ENCODE measurements at regions not wholly inside any gene's neighbourhood (a gene's known extent, or its start where the extent isn't known, plus 50 kb on each side); places are given as distances from the start of the nearest gene placed in this dataset.

DNA sequence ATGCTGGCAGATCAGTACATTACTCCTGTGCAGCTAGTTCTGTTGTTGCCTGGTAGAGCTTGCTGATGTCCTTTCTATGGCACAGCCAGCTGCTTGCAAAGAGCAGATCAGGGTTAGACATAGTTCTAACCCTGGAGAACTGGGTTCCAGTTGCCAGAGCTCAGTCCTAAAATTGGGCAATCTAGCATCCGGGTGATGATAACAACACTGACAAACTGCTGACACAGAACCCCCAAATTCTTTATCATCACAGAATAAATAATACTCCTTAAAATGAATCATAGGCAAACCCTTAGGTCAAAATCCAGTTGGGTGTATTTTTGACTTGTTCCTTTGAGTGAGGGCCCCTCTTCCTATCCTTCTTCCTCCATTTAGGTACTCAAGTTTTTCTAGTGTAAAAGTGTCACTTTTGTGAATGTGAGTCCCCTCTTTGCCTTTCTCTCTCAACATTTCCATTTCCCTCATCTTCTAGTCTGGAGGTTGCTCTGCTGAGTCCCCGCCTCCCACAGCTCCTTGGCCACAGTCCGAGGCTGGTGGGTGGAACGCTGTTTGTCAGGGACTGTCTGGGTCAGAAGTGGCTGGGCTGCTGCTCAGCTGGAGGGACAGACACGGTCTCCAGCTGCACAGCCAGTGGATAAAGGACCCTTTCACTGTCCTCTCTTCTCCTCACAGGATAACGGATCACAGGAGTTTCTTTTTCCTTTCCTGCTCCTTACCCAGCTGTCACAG, 93.6 kb upstream of the RASGEF1B start:
- Histone ChIP-seq H3K9me3 (no peaks in the 10 kb centered on the region), H3K27me3 (no peaks in the 10 kb centered on the region), H3K4me3 (peak overlapping the region in 8 of 10 donors; percentile 10 to 42 (median 30)), H3K27ac (peak overlapping the region; percentile 58 to 87 (median 74)), H3K4me1 (peaks cover 0 to 31% (median 6%) of the 10 kb centered on the region in 9 donors), H3K36me3 (no peaks in the 10 kb centered on the region)
- TF ChIP-seq, protein P1, sequence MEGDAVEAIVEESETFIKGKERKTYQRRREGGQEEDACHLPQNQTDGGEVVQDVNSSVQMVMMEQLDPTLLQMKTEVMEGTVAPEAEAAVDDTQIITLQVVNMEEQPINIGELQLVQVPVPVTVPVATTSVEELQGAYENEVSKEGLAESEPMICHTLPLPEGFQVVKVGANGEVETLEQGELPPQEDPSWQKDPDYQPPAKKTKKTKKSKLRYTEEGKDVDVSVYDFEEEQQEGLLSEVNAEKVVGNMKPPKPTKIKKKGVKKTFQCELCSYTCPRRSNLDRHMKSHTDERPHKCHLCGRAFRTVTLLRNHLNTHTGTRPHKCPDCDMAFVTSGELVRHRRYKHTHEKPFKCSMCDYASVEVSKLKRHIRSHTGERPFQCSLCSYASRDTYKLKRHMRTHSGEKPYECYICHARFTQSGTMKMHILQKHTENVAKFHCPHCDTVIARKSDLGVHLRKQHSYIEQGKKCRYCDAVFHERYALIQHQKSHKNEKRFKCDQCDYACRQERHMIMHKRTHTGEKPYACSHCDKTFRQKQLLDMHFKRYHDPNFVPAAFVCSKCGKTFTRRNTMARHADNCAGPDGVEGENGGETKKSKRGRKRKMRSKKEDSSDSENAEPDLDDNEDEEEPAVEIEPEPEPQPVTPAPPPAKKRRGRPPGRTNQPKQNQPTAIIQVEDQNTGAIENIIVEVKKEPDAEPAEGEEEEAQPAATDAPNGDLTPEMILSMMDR (IDR thresholded peaks at IDR 0.05): no peak
- WGBS, 2 donors: 15 to 18% methylated on average over 6 of the region's 6 CpGs
- ATAC-seq (peak; percentile 93 to 98 (median 98)), DNase-seq (peak; percentile 84 to 88)
- intact Hi-C loops (cut with DNase I): loop anchor here in 1 of 10 donors (10.0 kb wide), 1 partner anchor 91 kb away; the partner anchor contains the start of gene RASGEF1B

DNA sequence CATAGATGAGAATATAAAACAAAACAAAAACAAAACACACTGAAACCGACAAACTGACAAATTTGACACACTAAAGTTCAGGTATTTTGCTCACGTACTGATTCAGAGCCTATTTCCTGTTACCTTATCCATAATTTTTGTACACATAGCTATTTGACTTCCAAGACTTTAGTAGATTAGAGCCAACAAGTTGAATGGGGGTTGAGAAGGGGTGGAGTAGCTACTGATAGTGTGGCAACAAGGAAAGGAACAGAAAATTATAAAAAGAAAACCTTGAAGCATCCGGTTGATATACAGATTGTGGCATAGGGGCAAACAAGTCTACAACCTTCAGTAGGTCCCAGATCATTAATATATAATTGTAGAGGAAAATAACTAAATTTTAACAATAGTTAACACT, 92.3 kb upstream of the RASGEF1B start:
- intact Hi-C loops (cut with DNase I): loop anchor here in 1 of 10 donors (10.0 kb wide), 1 partner anchor 89 kb away; the partner anchor contains the start of gene RASGEF1B
- Histone ChIP-seq H3K4me1 (peaks cover 0 to 31% (median 6%) of the 10 kb centered on the region in 9 donors), H3K27ac (no peak overlapping the region), H3K9me3 (no peaks in the 10 kb centered on the region), H3K4me3 (no peak overlapping the region), H3K36me3 (no peaks in the 10 kb centered on the region), H3K27me3 (no peaks in the 10 kb centered on the region)
- 82 to 87% methylated on average over 3 of the region's 3 CpGs for WGBS, 2 donors
- no peak for DNase-seq
- TF ChIP-seq, protein P1 (IDR thresholded peaks at IDR 0.05): no peak
- ATAC-seq: no peak

DNA sequence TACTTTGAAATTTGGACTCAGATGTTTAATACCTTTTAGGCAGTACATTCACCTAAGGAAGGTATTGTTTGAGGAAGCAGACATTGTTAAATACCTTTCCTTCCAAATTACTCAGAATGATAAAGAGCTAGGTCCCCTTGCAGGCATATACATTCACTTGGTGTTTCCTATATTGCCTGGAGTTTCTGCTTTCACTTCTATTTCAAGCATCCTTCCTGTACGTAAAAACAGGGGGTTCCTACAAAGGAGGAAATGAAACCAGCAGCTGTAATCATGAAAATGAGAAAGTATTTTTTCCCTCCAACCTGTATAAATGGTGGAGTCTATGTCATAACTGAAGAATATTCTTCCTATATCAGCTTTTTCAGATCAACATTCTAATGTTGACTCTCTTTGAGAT, 90.4 kb upstream of the RASGEF1B start:
- 68 to 71% methylated on average over 1 of the region's 1 CpG for WGBS, 2 donors
- no peak for ATAC-seq
- no peaks in the 10 kb centered on the region for H3K27me3 ChIP-seq
- DNase-seq: no peak
- no peak overlapping the region for H3K27ac ChIP-seq
- no peak overlapping the region for H3K4me3 ChIP-seq
- peaks cover 0 to 31% (median 6%) of the 10 kb centered on the region in 9 donors for H3K4me1 ChIP-seq
- H3K36me3 ChIP-seq: no peaks in the 10 kb centered on the region
- no peaks in the 10 kb centered on the region for H3K9me3 ChIP-seq
- intact Hi-C loops (cut with DNase I): loop anchor here in 1 of 10 donors (10.0 kb wide), 1 partner anchor 87 kb away; the partner anchor contains the start of gene RASGEF1B
- TF ChIP-seq, protein P1 (IDR thresholded peaks at IDR 0.05): no peak

DNA sequence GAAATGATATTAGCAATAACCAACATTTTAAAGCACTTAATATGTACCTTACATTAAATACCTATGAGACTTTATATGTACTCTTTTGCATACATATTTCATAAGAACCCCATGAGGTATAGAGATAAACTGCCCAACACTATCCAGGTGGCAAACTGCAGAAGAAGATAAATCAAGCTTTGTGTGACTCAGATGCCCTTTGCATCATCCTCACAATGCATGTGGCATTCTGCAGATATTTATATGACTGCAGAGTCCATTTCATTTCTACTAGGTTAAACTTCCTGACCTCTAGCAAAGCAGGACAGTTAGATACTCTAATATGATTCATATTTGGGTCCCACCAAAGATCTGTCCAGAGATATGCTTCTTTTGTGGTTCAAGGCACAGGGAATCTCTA, 85.6 kb upstream of the RASGEF1B start:
- DNase-seq: no peak
- Histone ChIP-seq H3K27ac (no peak overlapping the region), H3K4me3 (no peak overlapping the region), H3K36me3 (no peaks in the 10 kb centered on the region), H3K4me1 (peaks cover 0 to 4% (median 0%) of the 10 kb centered on the region in 9 donors), H3K27me3 (no peaks in the 10 kb centered on the region), H3K9me3 (no peaks in the 10 kb centered on the region)
- intact Hi-C loops (cut with DNase I): loop anchor here in 1 of 10 donors (10.0 kb wide), 1 partner anchor 83 kb away; the partner anchor contains the start of gene RASGEF1B
- TF ChIP-seq, protein P1 (IDR thresholded peaks at IDR 0.05): no peak
- ATAC-seq: no peak

Measured in heart right ventricle (tissue), 16 donors.